ENCODE measurements at regions not wholly inside any gene's neighbourhood (a gene's known extent, or its start where the extent isn't known, plus 50 kb on each side); places are given as distances from the start of the nearest gene placed in this dataset.

- DNase-seq = peak; percentile 1 to 3
Observed at GRCh38 chr4:124018383-124019317, 622.1 kb downstream of the SPRY1 start.

GRCh38 chr4:124019749-124020549, 623.4 kb downstream of the SPRY1 start:
- no peak for DNase-seq

GRCh38 chr4:124025000-124025399, 628.4 kb downstream of the SPRY1 start:
- no peak for DNase-seq

- DNase-seq = no peak
Observed at GRCh38 chr4:124025428-124025827, 628.8 kb downstream of the SPRY1 start.

- DNase-seq = no peak
Observed at GRCh38 chr4:124028182-124028581, 631.6 kb downstream of the SPRY1 start.

GRCh38 chr4:124030147-124030546, 633.6 kb downstream of the SPRY1 start:
- no peak for DNase-seq

GRCh38 chr4:124032035-124032434, 635.4 kb downstream of the SPRY1 start:
- DNase-seq = no peak

- DNase-seq = no peak
Observed at GRCh38 chr4:124035364-124036041, 638.9 kb downstream of the SPRY1 start.

- DNase-seq = no peak
Observed at GRCh38 chr4:124037236-124037635, 640.6 kb downstream of the SPRY1 start.

- DNase-seq = no peak
Observed at GRCh38 chr4:124044330-124044729, 647.7 kb downstream of the SPRY1 start.

GRCh38 chr4:124044867-124045266, 648.3 kb downstream of the SPRY1 start:
- no peak for DNase-seq

- DNase-seq = no peak
Observed at GRCh38 chr4:124046190-124046589, 649.6 kb downstream of the SPRY1 start.

- no peak for DNase-seq
Observed at GRCh38 chr4:124053872-124054538, 657.4 kb downstream of the SPRY1 start.

GRCh38 chr4:124055336-124055735, 657.2 kb downstream of the ANKRD50 start:
- DNase-seq = no peak

GRCh38 chr4:124055896-124056295, 656.6 kb downstream of the ANKRD50 start:
- no peak for DNase-seq

- peak in 1 of 2 donors; percentile 1 for DNase-seq
Observed at GRCh38 chr4:124060261-124060918, 652.1 kb downstream of the ANKRD50 start.

- no peak for DNase-seq
Observed at GRCh38 chr4:124061413-124061812, 651.1 kb downstream of the ANKRD50 start.

GRCh38 chr4:124065422-124065821, 647.1 kb downstream of the ANKRD50 start:
- DNase-seq = no peak

GRCh38 chr4:124065936-124066335, 646.6 kb downstream of the ANKRD50 start:
- DNase-seq = no peak

- no peak for DNase-seq
Observed at GRCh38 chr4:124066595-124066994, 645.9 kb downstream of the ANKRD50 start.

- DNase-seq = no peak
Observed at GRCh38 chr4:124067046-124067445, 645.5 kb downstream of the ANKRD50 start.
